ENCODE measurements at regions not wholly inside any gene's neighbourhood (a gene's known extent, or its start where the extent isn't known, plus 50 kb on each side); places are given as distances from the start of the nearest gene placed in this dataset.

DNA sequence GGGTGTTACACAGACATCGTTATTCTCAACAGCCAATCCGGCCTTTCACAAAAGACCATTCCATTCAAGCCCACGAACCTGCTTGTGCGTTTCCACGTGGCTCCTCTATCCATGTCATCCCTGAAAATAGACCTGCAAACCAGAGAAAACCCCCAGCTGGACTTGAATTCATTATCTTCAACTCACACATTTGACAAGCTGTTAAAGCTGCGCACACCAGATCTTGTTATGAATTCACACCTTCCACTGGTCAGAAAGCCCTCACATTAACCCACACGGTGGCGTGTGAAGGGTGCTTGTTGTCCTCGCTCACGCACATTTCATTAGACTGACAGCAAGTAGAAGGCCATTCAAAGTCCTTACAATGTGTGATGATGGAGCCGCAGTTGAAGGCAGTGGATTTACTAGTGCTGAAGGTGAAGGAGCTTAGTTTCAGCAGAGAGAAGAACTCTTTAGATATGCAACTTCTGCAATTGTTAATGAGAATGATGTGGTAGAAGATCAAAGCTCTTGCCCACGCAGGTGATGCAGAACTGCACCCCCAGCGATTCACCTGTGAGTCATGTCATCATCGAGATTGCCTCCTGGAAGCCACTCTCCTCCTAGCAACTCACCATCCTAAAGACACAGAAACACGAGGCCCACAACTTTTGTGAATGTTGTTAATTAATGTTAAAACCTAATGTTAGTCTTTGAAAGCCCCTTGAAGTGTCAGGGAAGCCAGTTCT lies 224.8 kb upstream of the SOX11 start:
- DNase-seq = no peak

DNA sequence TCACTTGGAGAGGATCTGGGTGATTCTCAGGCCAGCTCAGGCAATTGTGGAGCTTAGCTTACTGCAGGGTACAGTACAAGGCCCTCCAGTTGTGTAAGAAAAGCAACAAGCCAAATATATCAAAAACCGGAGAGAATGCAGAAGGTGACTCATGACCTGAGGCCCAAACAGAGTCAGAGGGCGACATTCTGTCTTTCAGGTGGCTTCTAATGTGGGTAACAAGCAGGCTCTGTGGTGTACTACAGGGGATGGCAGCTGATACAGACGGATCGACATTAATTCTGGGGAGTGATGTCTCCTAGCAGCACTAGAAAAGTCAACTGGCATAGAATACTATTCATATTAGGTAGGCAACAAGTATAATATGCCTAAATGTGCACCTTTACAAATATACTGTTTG lies 219.5 kb upstream of the SOX11 start:
- no peak for DNase-seq

DNA sequence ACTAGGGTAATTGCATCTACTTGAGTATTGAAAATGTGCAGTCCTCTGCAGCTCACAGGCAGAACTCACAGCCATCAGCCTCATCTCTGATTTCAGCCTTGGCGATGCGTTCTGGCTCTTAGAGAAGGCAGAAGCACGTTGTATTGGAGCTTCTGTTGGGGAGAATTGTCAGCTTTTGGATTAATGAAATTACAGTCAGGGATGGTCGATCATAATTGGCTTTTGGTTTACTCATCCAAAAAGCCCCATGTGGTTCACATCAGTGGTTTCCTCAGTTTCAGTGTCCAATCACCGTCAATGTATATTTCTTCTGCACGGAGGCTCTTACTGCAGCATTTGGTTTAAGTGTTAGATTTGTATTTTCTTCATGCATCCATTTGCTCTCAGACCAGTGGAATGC lies 218.5 kb upstream of the SOX11 start:
- DNase-seq = no peak

DNA sequence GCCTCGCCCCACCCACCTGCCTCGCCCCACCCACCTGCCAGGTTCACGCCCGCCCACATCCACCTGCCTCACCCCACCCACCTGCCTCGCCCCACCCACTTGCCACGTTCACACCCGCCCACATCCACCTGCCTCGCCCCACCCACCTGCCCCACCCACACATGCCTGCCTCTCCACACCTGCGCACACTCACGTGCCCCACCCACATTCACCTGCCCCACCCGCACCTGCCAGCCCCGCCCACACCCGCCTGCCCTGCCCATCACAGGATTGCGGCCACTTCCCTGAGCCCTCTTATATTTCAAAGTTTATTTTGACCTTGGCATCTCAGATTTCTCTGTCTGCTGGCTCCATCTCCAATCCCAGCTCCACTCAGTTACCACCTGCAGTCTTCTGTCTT lies 217.5 kb upstream of the SOX11 start:
- DNase-seq = no peak

DNA sequence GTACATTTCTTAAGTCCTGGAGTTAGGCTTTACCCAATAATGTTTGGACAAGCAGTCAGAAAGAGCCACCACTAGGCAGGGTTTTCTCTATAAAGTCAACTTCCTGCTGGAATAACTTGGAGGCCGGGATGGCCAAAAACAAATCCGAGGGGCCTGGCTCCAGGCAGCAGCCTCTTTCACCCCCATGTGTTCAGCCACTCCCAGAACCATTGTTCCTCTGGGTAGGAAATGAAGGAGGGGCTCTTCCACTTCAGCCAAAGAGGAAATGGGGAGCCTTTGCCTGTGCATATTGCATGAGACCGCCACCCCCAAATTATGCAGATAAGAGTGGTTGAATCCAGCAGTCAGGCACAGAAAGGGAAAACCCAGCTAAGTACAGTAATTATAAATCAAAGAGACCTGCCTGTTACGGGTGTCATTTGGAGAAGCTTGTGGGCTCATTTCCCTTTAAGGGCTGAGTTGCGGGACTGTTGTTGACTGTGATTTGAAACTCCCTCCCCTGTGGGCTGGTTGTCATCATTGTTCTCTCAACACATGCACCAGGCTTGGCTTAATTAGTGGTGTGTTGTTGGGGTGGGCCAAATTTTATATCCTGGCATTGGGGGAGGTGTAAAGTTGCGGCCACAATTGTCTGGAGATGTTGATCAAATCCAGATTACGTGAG lies 212.8 kb upstream of the SOX11 start:
- no peak for DNase-seq

DNA sequence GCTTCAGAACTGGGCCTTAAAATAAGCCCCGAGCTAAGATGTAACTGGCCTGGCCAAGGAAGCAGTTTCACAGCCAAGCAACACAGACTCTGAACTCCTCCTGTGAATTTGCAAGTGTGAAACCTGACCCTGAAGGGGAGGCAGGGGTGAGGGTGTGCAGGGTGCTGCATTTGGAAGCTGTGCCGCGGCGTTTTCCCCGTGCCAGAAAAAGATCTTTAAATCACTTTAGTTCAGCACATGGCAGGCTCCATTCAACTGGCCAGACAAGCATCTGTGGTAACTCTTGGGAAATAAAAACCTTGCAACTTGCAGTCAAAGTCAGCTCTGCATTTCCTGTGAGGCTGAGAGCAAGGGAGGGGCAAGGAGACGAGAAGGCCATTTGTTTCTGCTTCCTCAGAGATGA lies 209.3 kb upstream of the SOX11 start:
- DNase-seq = no peak

DNA sequence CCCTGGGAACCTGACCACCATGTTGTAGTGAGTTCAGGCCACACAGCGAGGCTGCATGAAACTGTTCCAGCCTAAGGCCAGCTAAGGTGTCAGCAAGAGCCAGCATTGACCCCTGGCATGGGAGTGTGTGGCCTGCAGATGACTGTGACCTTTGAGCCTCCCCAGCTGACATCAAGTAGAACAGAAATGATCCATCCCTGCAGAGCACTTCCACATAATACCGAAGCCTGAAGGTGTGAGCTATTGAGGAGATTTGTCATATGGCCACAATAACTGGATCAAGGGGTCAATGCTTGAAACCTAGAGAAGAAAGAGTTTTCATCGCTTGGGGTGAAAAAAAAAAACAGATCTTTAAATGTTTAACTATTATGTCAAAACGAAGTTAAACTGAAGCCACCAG lies 207.3 kb upstream of the SOX11 start:
- no peak for DNase-seq

DNA sequence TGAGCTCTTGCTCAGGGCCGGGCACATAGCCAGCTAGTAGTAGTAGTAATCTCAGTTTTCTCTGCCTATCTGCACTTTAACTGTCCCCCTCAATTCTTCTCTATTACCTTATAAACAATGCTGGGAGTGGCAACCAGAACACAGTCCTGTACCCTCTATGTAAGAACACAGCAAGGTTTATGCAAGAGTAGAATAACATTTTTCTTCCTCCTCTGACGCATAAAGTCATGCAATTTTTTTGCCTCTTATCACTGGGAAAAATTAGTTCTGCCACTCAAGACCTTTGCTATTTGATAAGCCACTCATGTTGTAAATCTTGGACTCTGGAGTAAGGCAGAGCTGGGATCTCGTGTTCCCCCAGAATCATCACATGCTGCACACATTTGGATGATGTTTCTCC lies 200.7 kb upstream of the SOX11 start:
- no peak for DNase-seq

DNA sequence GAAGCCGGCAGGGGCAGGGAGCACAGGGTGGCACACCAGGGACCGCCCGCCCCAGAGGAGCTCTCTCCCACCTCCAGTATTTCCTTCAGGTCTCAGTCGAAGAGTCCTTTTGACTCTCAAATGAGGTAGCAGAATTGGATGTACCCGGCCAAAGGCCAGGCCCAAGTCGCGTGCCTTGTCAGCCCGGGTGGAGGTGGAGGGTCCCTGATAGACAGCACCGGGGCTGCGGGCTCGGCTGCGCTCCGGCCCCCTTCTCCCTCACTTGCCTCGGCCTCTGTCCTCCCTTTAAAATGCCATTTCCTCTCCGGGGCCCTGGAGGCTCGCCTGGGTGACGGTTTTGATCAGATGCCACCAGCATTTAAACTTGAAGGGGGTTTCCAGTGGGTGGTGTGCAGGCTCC lies 198.9 kb upstream of the SOX11 start:
- no peak for DNase-seq

DNA sequence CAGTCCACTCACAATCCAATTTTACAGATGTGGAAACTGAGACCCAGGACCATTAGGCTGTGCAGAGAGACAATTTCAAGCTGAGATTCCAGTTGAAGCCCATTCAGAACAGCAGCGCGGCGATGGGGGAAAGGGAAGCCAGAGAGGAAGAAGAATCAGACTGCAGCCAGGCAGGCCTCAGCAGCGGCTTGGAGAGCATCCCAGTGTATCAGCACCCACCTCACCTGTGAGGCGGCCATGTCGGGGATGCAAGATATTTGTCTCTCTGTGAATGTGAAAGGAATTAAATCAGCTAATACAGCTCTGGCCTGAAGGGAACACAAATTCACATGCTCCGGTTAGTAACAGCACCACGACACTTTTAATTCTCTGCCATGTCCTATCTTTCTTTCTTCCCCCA lies 198.0 kb upstream of the SOX11 start:
- DNase-seq = no peak

DNA sequence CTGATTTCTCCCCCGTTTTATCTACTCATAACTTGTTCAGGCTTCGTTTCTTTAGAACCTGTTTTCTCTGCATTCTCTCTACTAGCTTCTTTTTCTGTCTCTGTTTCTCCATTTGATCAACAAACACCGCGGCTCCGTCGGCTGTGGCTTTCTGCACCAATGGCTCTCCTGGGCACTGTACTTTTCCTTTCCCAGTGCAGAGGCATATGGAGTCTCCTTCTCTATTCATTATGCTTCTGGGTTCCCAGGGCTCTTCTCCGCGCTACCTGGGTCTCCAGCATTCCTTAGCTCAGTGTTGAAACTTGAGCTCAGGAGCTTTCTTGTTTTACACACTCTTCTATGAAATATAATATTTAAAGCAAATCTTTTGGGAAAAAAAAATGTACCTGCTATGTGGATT lies 196.6 kb upstream of the SOX11 start:
- DNase-seq = no peak

DNA sequence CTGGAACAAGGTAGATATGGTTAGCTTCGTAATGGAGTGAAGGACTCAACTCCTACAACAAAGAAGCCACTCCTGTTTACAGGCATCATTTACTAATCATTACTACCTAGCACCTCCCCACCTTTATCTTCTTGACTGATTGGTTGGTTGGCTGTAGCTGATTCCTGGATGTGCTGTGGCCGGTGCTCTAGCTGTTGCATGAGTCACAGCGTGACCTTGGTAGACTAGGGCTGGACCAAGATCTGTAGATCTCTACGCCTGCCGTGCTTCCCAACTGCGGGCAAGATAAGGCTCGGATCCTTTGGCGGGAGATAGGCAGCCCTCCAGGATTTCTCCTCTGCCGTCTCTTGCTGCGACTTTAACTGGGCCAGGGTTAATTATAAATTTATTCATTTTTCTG lies 194.3 kb upstream of the SOX11 start:
- DNase-seq = no peak

DNA sequence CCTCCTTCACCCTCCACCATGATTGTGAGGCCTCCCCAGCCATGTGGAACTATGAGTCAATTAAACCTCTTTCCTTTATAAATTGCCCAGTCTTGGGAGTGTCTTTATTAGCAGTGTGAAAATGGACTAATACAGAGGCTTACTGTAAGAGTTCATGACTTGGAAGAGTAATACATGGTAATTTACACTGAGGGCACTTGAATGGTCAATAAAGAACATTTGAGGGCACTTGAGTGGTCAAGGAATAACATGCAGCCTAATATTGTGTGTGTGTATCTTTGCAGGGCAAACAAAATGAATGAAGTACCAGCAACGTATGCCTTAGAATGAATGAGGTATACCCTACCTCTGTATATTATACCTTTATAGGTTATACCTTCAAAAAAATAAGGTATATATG lies 190.4 kb upstream of the SOX11 start:
- no peak for DNase-seq

DNA sequence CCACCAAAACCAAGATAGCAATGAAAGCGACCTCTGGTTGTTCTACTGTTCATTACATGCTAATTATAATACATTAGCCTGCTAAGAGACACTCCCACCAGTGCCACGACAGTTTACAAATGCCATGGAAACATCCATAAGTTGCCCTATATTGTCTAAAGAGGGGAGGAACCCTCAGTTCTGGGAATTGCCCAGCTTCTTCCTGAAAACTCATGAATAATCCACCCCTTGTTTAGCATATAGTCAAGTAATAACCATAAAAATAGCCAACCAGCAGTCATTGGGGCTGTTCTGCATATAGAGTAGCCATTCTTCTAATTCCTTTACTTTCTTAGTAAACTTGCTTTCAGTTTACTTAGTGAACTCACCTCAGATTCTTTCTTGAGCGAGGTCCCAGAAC lies 189.8 kb upstream of the SOX11 start:
- no peak for DNase-seq

DNA sequence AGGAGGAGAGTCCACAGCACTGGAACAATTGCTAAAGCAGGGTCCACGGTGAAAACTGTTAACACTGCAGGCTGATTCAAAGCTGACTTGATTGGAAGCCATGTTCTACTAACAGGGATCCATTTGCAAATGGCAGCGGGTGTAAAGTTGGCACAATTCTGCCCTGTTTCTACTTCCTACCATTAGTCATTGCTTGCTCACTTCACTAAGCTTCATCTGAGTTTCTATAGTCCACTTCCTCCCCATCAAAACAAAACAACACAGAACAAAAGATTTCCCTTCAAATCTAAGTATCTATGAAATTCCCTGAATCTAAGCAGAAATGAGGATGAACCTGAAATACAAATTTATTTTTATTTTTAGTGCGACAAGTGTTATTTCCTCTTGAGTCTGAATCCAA lies 187.4 kb upstream of the SOX11 start:
- no peak for DNase-seq

DNA sequence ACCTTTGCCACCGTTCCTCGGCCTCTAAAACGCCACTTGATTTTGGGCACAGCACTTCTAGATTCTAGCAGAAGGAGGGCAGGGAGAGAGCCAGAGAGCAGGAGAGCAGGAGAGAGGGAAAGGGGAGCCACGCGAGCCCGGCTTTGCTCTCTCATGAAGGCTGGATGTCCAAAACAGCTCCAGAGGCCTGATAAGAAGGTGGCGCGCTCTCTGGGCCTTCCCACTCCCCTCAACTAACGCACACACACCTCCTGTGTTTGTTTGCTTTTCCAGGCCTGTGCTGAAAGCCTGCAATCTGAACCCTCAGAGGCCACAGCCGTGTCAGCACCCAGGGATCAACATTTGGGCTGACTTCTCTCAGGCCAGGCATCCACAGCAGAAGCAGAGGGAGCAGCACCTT lies 184.8 kb upstream of the SOX11 start:
- DNase-seq = no peak

DNA sequence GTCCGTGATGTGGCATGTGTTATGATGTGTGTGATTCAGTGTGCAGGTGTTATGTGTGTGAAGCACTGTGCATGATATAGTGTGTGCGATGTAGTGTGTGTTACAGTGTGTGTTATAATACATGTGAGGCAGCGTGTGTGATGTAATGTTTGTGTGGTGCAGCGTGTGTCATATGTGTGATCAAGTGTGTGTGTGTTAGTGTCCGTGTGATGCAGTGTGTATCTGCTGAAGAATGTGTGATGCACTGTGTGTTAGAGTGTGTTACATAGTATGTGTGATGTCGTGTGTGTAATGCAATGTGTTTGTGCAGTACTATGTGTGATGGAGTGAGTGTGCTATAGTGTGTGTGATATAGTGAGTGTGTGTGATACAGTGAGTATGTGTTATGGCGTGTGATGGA lies 182.8 kb upstream of the SOX11 start:
- no peak for DNase-seq

DNA sequence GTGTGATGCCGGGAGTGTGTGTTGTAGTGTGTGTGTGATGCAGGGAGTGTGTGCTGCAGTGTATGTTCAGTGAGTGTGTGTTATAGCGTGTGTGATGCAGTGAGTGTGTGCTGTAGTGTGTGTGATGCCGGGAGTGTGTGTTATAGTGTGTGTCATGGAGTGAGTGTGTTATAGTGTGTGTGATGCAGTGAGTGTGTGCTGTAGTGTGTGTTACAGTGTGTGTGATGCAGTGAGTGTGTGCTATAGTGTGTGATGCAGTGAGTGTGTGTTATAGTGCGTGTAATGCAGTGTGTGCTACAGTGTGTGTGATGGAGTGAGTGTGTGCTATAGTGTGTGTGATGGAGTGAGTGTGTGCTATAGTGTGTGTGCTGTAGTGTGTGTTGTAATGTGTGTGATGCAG lies 182.1 kb upstream of the SOX11 start:
- DNase-seq = no peak

DNA sequence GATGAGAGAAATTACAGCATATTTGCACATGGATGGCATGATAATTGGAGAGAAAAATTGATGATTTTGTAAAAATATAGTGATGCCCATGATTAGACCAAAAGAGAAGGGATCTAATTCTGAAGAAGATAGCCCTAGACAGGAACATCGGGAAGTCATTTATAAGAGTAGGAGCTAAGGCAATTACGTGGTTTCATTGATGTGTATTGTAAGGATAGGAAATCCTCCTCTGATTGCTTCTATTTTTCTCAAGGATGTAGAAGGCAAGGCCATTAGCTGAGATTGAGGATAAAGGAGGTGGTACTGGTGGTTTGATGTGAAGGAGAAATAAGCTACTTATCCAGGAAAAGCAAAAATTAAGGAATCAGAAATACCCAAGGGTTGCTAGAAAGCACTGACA lies 176.5 kb upstream of the SOX11 start:
- DNase-seq = no peak

DNA sequence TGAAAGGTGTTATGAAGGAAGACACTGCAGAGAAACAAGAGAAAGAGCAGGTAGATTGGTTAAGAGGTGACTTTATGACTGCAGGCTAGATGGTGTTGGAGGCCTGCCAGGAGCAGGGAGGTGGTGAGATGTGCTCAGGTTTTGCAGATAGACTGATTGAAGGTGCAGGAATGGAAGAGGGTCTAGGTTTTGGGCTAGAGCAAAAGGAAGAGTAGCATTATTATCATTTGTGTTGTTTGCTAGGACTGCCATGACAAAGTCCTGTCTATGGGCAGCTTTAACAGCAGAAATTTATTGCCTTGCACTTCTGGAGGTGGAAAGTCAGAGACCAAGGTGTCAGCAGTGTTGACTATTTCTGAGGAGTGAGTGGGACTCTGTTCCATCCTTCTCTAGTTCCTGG lies 172.9 kb upstream of the SOX11 start:
- DNase-seq = no peak

DNA sequence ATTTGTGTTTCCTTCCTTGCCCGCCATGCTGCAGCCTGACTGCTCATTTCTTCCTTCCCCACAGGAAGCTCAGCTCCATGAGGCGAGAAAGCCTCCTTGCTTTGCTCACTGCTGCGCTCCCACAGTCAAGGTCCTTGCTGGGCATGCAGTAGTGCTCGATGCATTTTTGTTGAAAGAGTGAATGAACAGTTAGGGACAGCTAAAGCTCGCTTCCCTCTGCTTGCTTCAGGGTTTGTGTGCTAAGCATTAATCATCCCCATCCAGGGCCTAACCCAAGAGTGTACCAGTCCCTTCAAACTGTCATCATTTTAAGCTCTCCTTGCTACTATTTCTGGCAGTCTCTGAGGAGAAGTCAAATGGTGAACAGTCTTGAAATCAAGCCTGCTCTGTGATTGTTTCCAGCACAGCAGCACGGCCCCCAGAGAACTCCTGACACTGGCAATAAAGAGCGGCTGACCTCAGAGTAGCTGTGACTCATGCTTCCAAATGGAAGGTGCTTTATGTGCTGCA lies 171.7 kb upstream of the SOX11 start:
- no peak for DNase-seq

DNA sequence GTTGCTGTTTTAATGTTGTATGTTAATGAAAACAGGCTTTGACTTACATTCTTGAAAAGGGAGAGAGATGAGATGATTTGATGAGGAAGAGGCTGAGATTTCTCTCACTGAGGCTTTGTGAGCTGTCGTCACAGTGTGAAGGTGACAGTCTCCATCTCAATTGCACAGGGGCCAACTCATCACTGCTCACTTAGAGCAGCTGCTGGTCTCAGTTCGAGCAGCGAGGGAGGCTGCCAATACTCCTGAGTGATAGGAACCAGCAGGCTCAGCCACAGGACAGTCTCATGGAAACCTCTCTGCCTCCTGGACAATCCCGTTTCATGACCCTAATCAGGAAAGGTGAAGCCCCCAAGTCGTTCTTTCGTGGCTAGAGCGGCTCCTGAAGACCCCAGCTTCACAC lies 170.7 kb upstream of the SOX11 start:
- no peak for DNase-seq

DNA sequence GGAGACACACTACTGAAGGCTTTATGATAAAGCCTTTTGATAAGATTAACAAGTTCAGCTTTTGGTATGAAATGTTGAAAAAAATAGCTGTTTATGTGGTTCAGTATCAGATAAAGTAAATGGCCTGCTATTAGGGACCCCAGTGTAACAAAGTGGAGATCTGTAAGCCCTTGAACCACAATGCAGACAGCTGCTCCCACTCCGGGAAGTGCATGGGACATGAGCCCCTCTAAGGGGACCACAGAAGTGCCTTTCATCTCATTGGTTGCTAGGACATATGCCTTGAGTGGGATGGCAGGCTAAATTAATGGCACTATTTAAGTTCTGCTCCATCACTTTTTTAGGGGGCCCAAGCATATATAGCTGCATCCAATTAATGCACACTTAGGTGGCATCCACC lies 167.6 kb upstream of the SOX11 start:
- DNase-seq = no peak

DNA sequence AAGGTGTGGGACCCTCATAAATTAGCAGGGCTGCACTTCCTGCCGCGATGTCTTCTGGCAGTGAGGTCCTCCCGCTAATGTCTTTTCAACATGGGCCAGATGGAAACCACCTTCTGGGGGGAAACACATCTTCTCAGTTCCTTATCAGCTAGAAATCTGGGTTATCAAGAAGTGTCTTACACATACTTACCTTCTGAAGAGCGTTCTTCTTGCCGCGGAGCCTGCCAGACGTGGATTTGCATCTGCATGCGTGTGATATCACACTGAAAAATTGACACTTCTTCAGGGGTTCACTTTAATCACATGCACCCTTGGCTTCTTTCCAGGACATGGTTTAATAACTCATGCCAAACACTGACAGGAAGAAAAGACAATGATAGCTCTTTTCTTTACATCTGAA lies 163.5 kb upstream of the SOX11 start:
- no peak for DNase-seq
